Epithelial cell of esophagus (primary cell): ENCODE measurements at regions not wholly inside any gene's neighbourhood (a gene's known extent, or its start where the extent isn't known, plus 50 kb on each side); places are given as distances from the start of the nearest gene placed in this dataset.

ENCODE experiments used
- DNase-seq: peaks from one replicate; pipeline ENCODE4 v3.0.0; 2010; ENCODE audit warnings: low read depth
- H3K4me3 ChIP-seq: 2 replicates; pipeline ENCODE4 v1.5.1; 2011; ENCODE audit warnings: mild to moderate bottlenecking, low read length, control low read depth
- TF ChIP-seq, protein P1 (sequence below): IDR thresholded peaks from 2 replicates; pipeline ENCODE4 v1.5.1; 2011; ENCODE audit warnings: low read depth, mild to moderate bottlenecking, low read length, control low read depth, inconsistent platforms; ENCODE audit not compliant: insufficient read depth; ENCODE audit errors: missing control alignments

DNA sequence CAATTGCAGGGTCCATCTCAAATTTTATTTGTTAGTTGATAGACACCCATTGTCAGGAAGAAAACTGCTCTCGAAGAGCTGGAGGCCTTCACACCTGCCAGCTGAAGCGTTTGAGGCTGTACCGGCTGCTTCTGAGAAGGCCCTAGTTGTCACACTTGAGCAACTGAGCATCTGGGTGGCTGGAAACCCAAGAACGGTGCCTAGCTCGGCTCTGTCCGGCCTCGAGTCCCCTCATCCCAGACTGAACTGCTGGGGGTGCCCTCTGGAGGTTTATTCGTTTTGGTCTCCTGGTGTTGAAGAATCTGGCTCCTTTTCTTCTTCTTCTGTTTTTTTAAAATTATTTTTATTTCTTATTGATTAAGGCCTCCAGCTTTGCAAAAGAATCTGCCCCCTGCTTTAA, 59.3 kb upstream of the EXOC6 start:
- no peak overlapping the region for H3K4me3 ChIP-seq
- no peak for DNase-seq
- TF ChIP-seq, protein P1, sequence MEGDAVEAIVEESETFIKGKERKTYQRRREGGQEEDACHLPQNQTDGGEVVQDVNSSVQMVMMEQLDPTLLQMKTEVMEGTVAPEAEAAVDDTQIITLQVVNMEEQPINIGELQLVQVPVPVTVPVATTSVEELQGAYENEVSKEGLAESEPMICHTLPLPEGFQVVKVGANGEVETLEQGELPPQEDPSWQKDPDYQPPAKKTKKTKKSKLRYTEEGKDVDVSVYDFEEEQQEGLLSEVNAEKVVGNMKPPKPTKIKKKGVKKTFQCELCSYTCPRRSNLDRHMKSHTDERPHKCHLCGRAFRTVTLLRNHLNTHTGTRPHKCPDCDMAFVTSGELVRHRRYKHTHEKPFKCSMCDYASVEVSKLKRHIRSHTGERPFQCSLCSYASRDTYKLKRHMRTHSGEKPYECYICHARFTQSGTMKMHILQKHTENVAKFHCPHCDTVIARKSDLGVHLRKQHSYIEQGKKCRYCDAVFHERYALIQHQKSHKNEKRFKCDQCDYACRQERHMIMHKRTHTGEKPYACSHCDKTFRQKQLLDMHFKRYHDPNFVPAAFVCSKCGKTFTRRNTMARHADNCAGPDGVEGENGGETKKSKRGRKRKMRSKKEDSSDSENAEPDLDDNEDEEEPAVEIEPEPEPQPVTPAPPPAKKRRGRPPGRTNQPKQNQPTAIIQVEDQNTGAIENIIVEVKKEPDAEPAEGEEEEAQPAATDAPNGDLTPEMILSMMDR, result no peak

DNA sequence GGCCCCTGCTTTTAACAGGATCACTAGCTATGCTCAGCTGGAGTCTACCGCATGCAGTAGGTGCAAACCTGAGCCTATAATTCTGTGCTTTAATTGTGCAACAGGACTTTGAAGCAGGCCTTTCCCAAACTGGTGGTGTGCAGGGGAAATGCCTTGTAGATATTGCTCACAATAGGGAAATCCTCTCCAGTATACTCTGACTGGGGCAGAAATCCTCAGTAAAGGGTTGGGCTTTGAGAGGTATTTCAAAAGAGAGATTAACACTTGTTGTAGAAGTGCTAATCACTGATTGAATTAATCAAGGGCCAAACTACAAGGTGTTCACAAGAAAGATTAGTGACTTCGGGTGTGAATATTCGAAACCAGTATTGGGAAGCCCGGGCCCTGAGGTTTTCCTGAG, 58.5 kb upstream of the EXOC6 start:
- no peak overlapping the region for H3K4me3 ChIP-seq
- TF ChIP-seq, protein P1, result no peak
- no peak for DNase-seq

DNA sequence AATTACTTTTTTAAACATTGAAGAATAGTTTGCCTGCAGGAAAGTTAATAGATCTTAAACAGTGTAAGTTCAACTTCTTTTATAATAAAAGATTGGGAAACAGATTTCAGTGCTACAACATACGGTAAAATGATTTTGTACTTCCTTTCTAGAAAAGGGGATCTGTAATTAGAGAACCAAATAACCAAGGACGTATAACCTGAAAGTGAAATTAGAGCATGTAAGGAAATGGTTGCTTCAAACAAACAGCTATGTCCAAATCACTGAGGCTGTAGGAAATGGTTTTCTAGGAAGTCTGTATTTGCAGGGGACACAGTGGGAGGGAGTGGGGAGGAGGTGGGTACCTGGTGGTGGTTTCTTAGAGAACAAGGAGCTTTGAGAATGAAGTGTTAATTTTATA, 57.9 kb upstream of the EXOC6 start:
- DNase-seq, result no peak
- no peak overlapping the region for H3K4me3 ChIP-seq
- TF ChIP-seq, protein P1, result no peak

DNA sequence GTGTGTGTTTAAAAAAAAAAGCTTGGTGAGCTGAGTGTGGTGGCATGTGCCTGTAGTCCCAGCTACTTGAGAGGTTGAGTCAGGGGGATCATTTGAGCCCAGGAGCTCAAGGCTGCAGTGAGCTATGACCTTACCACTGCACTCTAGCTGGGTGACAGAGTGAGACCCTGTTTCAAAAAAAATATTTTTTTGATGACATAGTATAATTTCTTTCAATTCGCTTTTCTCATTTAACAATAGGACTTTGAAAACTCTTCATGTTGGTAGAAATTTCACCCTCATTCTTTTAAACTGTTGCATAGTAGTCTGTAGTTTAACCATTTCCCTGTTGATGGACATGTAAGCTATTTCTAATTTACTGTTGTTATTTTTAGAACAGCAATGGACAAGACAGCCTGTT, 55.7 kb upstream of the EXOC6 start:
- DNase-seq, result no peak
- H3K4me3 ChIP-seq, result no peak overlapping the region
- TF ChIP-seq, protein P1, result no peak
